HL-60 (cell line): ENCODE measurements at regions not wholly inside any gene's neighbourhood (a gene's known extent, or its start where the extent isn't known, plus 50 kb on each side); places are given as distances from the start of the nearest gene placed in this dataset.

Experiments used
- CTCF ChIP-seq: IDR thresholded peaks from one replicate; pipeline ENCODE4 v1.5.1; 2011; ENCODE audit warnings: low read length, control low read depth, inconsistent platforms; ENCODE audit not compliant: insufficient read depth
- POLR2AphosphoS5 ChIP-seq: IDR thresholded peaks from 2 replicates; pipeline ENCODE4 v1.6.1; 2012; ENCODE audit warnings: low read depth
- SPI1 ChIP-seq: IDR thresholded peaks from 2 replicates; pipeline ENCODE4 v1.6.1; 2012; ENCODE audit warnings: low read depth, mild to moderate bottlenecking, borderline replicate concordance

GRCh38 chr4:33532821-33533220 lies 2711.5 kb downstream of the ARAP2 start:
- TF ChIP-seq CTCF (no peak), POLR2AphosphoS5 (no peak), SPI1 (no peak)
